DOHH2 (cell line): ENCODE measurements at regions not wholly inside any gene's neighbourhood (a gene's known extent, or its start where the extent isn't known, plus 50 kb on each side); places are given as distances from the start of the nearest gene placed in this dataset.

Source experiments
- CTCF ChIP-seq: fragments of 200-600 bp; sonication (generic); IDR thresholded peaks from one replicate; pipeline ENCODE4 v1.5.1; 2014; ENCODE audit warnings: antibody characterized with exemption, mild to moderate bottlenecking, low read depth, low read length; ENCODE audit not compliant: poor library complexity, severe bottlenecking
- EZH2phosphoT487 ChIP-seq: fragments of 200-600 bp; sonication (generic); IDR thresholded peaks from 2 replicates; pipeline ENCODE4 v1.6.1; 2017; ENCODE audit warnings: borderline replicate concordance, mild to moderate bottlenecking, antibody characterized with exemption, low read length, moderate library complexity, mixed read lengths

DNA sequence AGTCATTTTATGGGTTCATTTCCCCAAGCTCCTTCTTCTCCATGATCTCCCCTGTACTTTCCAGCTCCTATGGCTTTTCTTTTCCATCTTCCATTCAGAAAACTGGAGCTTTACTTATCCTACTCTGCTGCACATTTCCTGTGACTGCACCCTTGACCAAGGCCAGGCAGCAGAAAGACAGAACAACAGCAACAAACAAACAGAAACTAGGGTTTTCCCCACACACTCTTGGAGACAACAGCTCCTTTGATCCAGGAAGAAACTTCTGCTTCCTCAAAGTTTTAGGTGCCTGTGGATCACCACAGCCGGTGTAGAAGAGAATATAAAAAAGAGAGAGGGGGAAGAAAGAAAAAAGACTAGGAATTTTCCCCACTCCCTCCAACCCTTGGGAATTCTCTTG is 342.3 kb upstream of the CFAP20DC start:
- TF ChIP-seq EZH2phosphoT487 (no peak), CTCF (no peak)
